Tibial nerve (tissue), 4 donors: ENCODE measurements at regions not wholly inside any gene's neighbourhood (a gene's known extent, or its start where the extent isn't known, plus 50 kb on each side); places are given as distances from the start of the nearest gene placed in this dataset.

Source experiments
- CTCF ChIP-seq, 5 experiments: fragments of 200-600 bp in 3 of 5; fragments of 450-650 bp in 2 of 5; sonication (generic) in 3 of 5; IDR thresholded peaks; one replicate each; pipeline ENCODE4 v1.5.1; 2016 to 2019; ENCODE audit warnings: antibody characterized with exemption in 5 of 5, mild to moderate bottlenecking in 3 of 5, moderate library complexity in 2 of 5
- EP300 ChIP-seq, 2 donors: sonication (generic); formaldehyde crosslinking; IDR thresholded peaks; one replicate each; pipeline ENCODE4 v1.6.1; 2017; ENCODE audit warnings: antibody characterized with exemption in 2 of 2, mild to moderate bottlenecking in 1 of 2
- POLR2A ChIP-seq, 2 donors: fragments of 450-650 bp; IDR thresholded peaks; one replicate each; pipeline ENCODE4 v1.6.1; 2017; ENCODE audit warnings: antibody characterized with exemption in 2 of 2, mild to moderate bottlenecking in 2 of 2, moderate library complexity in 2 of 2

- TF ChIP-seq CTCF (IDR thresholded peaks at IDR 0.05) (no peak), POLR2A (IDR thresholded peaks at IDR 0.05) (no peak), EP300 (IDR thresholded peaks at IDR 0.05) (no peak)
Observed at GRCh38 chr5:10858307-10858706, 97.3 kb upstream of the DAP start.
